ENCODE measurements at regions not wholly inside any gene's neighbourhood (a gene's known extent, or its start where the extent isn't known, plus 50 kb on each side); places are given as distances from the start of the nearest gene placed in this dataset.
"Not testable (repeated sequence)": the region's sequence is repeated elsewhere in the genome, so short reads cannot be mapped to it uniquely, and the experiment has no call there.

GRCh38 chr2:146388757-146389156, 1456.1 kb upstream of the ACVR2A start:
- DNase-seq (ENCODE audit: low read depth) = no peak

- no peak for DNase-seq (ENCODE audit: low read depth)
These were observed 1458.7 kb upstream of the ACVR2A start for GRCh38 chr2:146386096-146386495.

GRCh38 chr2:146385031-146385430, 1459.8 kb upstream of the ACVR2A start:
- no peak for DNase-seq (ENCODE audit: low read depth)

GRCh38 chr2:146376511-146377064, 1468.2 kb upstream of the ACVR2A start:
- no peak for DNase-seq (ENCODE audit: low read depth)

- no peak for DNase-seq (ENCODE audit: low read depth)
These were observed 1470.3 kb upstream of the ACVR2A start for GRCh38 chr2:146374505-146374904.

GRCh38 chr2:146371364-146371763, 1473.5 kb upstream of the ACVR2A start:
- not testable (repeated sequence) for DNase-seq (ENCODE audit: low read depth)

GRCh38 chr2:146370826-146371225, 1474.0 kb upstream of the ACVR2A start:
- no peak for DNase-seq (ENCODE audit: low read depth)

- DNase-seq (ENCODE audit: low read depth) = no peak
These were observed 1478.6 kb upstream of the ACVR2A start for GRCh38 chr2:146366276-146366675.

- DNase-seq (ENCODE audit: low read depth) = no peak
These were observed 1479.8 kb upstream of the ACVR2A start for GRCh38 chr2:146365041-146365440.

GRCh38 chr2:146363731-146364130, 1481.1 kb upstream of the ACVR2A start:
- no peak for DNase-seq (ENCODE audit: low read depth)

GRCh38 chr2:146351689-146352088, 1493.1 kb upstream of the ACVR2A start:
- no peak for DNase-seq (ENCODE audit: low read depth)

GRCh38 chr2:146349334-146349733, 1495.5 kb upstream of the ACVR2A start:
- DNase-seq (ENCODE audit: low read depth) = no peak

GRCh38 chr2:146324951-146325350, 1519.9 kb upstream of the ACVR2A start:
- peak; percentile 32 for DNase-seq (ENCODE audit: low read depth)

GRCh38 chr2:146323564-146323963, 1521.3 kb upstream of the ACVR2A start:
- no peak for DNase-seq (ENCODE audit: low read depth)

GRCh38 chr2:146321175-146321574, 1523.7 kb upstream of the ACVR2A start:
- no peak for DNase-seq (ENCODE audit: low read depth)

GRCh38 chr2:146317959-146318358, 1526.9 kb upstream of the ACVR2A start:
- DNase-seq (ENCODE audit: low read depth) = peak; percentile 48

- DNase-seq (ENCODE audit: low read depth) = no peak
These were observed 1531.9 kb upstream of the ACVR2A start for GRCh38 chr2:146312899-146313298.

- DNase-seq (ENCODE audit: low read depth) = no peak
These were observed 1539.7 kb upstream of the ACVR2A start for GRCh38 chr2:146305164-146305563.

- no peak for DNase-seq (ENCODE audit: low read depth)
These were observed 1543.5 kb upstream of the ACVR2A start for GRCh38 chr2:146301287-146301686.

GRCh38 chr2:146295080-146295670, 1549.7 kb upstream of the ACVR2A start:
- DNase-seq (ENCODE audit: low read depth) = no peak

GRCh38 chr2:146287281-146287680, 1557.5 kb upstream of the ACVR2A start:
- no peak for DNase-seq (ENCODE audit: low read depth)

GRCh38 chr2:146278881-146279280, 1565.9 kb upstream of the ACVR2A start:
- no peak for DNase-seq (ENCODE audit: low read depth)

GRCh38 chr2:146271131-146271831, 1573.5 kb upstream of the ACVR2A start:
- DNase-seq (ENCODE audit: low read depth) = no peak

GRCh38 chr2:146270618-146271017, 1574.2 kb upstream of the ACVR2A start:
- no peak for DNase-seq (ENCODE audit: low read depth)
